Fibroblast of lung (primary cell): ENCODE measurements at regions not wholly inside any gene's neighbourhood (a gene's known extent, or its start where the extent isn't known, plus 50 kb on each side); places are given as distances from the start of the nearest gene placed in this dataset.

Experiments used
- DNase-seq, 2 donors: peaks; one replicate each; pipeline versions ENCODE4 v3.0.0 to v3.0.0-alpha.2; 2010; ENCODE audit warnings: low read depth in 2 of 2
- H2AFZ ChIP-seq: 2 replicates; pipeline ENCODE4 v1.5.1; 2012; ENCODE audit warnings: low read length, control low read depth, inconsistent platforms
- H3K27ac ChIP-seq: 2 replicates; pipeline ENCODE4 v1.5.1; 2011; ENCODE audit warnings: low read length, control low read depth; ENCODE audit not compliant: insufficient read depth
- H3K27me3 ChIP-seq: 2 replicates; pipeline ENCODE4 v1.5.1; 2011; ENCODE audit warnings: mild to moderate bottlenecking, low read length; ENCODE audit not compliant: control insufficient read depth, insufficient read depth
- H3K36me3 ChIP-seq: 2 replicates; pipeline ENCODE4 v1.5.1; 2011; ENCODE audit warnings: low read length; ENCODE audit not compliant: control insufficient read depth, insufficient read depth
- H3K4me1 ChIP-seq: 2 replicates; pipeline ENCODE4 v1.5.1; 2011; ENCODE audit warnings: low read length; ENCODE audit not compliant: control insufficient read depth, insufficient read depth; ENCODE audit errors: extremely low read depth
- H3K4me2 ChIP-seq: 2 replicates; pipeline ENCODE4 v1.5.1; 2011; ENCODE audit warnings: low read length, control low read depth; ENCODE audit not compliant: insufficient read depth; ENCODE audit errors: extremely low read depth
- H3K4me3 ChIP-seq, 4 experiments: fragments of 200-600 bp in 1 of 4; sonication (generic) in 1 of 4; replicated peaks in 1 of 4; 2 replicates each; pipeline ENCODE4 v1.5.1; 2011 to 2016; ENCODE audit warnings: low read length in 4 of 4, low read depth in 3 of 4, mild to moderate bottlenecking in 3 of 4, control low read depth in 2 of 4, inconsistent platforms in 1 of 4, mixed read lengths in 1 of 4; ENCODE audit not compliant: insufficient read depth in 1 of 4; ENCODE audit errors: control extremely low read depth in 1 of 4
- H3K79me2 ChIP-seq: 2 replicates; pipeline ENCODE4 v1.5.1; 2012; ENCODE audit warnings: mild to moderate bottlenecking, low read length, inconsistent platforms; ENCODE audit not compliant: control insufficient read depth, insufficient read depth
- H3K9ac ChIP-seq: 2 replicates; pipeline ENCODE4 v1.5.1; 2011; ENCODE audit warnings: mild to moderate bottlenecking, low read length, control low read depth; ENCODE audit not compliant: insufficient read depth
- H3K9me3 ChIP-seq: 2 replicates; pipeline ENCODE4 v1.5.1; 2012; ENCODE audit warnings: low read depth, low read length; ENCODE audit not compliant: control insufficient read depth, insufficient read depth
- H4K20me1 ChIP-seq: 2 replicates; pipeline ENCODE4 v1.5.1; 2011; ENCODE audit warnings: low read length; ENCODE audit not compliant: control insufficient read depth, insufficient read depth; ENCODE audit errors: extremely low read depth
- EZH2 ChIP-seq: IDR thresholded peaks from 2 replicates; pipeline ENCODE4 v1.5.1; 2012; ENCODE audit warnings: low read length, control low read depth, mild to moderate bottlenecking; ENCODE audit errors: missing control alignments
- TF ChIP-seq, protein P1 (sequence below), 2 donors: IDR thresholded peaks in 1 of 2; conservative IDR thresholded peaks in 1 of 2; 1 replicate in 1 of 2; 2 replicates in 1 of 2; pipeline ENCODE4 v1.5.1; 2011 to 2012; ENCODE audit warnings: low read length in 2 of 2, control low read depth in 1 of 2, inconsistent platforms in 1 of 2, low read depth in 1 of 2, mild to moderate bottlenecking in 1 of 2

DNA sequence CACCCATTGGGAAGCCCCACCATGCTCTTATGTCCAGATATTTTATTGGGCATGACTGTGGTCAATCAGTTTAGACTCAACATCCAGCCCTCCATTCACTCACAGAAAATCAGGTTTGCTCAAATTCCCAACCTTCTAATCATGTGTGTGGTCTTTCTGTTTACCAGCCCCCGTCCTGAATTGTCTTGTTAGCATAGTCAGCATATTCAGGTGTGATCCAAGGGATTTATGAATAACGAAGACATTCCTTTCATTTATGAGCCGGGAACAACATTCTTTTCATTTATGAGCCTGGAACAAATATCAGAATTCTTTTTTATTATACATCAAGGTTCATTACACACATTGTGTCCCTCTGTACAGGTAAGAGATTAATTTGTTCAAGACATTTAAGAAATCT lies 376.3 kb upstream of the POM121L12 start:
- Histone ChIP-seq H3K4me1 (no peaks in the 10 kb centered on the region), H3K79me2 (no peaks in the 10 kb centered on the region), H4K20me1 (no peaks in the 10 kb centered on the region), H2AFZ (no peak overlapping the region), H3K4me2 (no peak overlapping the region), H3K36me3 (no peaks in the 10 kb centered on the region), H3K9ac (no peak overlapping the region), H3K4me3 (no peak overlapping the region), H3K27me3 (no peaks in the 10 kb centered on the region), H3K9me3 (no peaks in the 10 kb centered on the region), H3K27ac (no peak overlapping the region)
- TF ChIP-seq, protein P1, sequence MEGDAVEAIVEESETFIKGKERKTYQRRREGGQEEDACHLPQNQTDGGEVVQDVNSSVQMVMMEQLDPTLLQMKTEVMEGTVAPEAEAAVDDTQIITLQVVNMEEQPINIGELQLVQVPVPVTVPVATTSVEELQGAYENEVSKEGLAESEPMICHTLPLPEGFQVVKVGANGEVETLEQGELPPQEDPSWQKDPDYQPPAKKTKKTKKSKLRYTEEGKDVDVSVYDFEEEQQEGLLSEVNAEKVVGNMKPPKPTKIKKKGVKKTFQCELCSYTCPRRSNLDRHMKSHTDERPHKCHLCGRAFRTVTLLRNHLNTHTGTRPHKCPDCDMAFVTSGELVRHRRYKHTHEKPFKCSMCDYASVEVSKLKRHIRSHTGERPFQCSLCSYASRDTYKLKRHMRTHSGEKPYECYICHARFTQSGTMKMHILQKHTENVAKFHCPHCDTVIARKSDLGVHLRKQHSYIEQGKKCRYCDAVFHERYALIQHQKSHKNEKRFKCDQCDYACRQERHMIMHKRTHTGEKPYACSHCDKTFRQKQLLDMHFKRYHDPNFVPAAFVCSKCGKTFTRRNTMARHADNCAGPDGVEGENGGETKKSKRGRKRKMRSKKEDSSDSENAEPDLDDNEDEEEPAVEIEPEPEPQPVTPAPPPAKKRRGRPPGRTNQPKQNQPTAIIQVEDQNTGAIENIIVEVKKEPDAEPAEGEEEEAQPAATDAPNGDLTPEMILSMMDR (conservative IDR thresholded peaks at IDR 0.05 in 1 of 2, IDR thresholded peaks at IDR 0.05 in 1 of 2; ENCODE audit: low read depth in 1 of 2, low read length in 2 of 2): no peak
- no peak for TF ChIP-seq EZH2
- DNase-seq: no peak

DNA sequence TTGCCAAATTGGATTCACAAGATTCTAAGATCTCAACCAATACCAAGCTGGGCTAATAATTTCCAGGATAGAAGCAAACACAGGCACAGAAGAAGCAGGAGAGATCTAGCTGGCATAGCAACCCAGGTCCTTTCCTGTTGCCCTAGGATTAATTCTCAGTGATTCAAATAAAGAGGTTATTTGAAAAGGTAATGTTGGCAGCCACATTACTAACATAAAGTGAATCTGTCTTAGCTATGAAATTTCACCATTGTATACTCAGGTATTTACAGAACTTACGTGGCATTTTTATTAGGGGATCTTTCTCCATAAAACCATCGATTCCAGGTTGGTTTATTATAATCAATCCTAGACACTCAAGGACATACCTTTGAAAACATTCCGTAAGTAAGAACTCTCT lies 379.3 kb upstream of the POM121L12 start:
- no peak overlapping the region for H3K4me2 ChIP-seq
- H3K4me1 ChIP-seq: no peaks in the 10 kb centered on the region
- H3K9me3 ChIP-seq: no peaks in the 10 kb centered on the region
- no peak for TF ChIP-seq EZH2
- TF ChIP-seq, protein P1 (conservative IDR thresholded peaks at IDR 0.05 in 1 of 2, IDR thresholded peaks at IDR 0.05 in 1 of 2; ENCODE audit: low read depth in 1 of 2, low read length in 2 of 2): no peak
- H4K20me1 ChIP-seq: no peaks in the 10 kb centered on the region
- H3K27me3 ChIP-seq: no peaks in the 10 kb centered on the region
- H2AFZ ChIP-seq: no peak overlapping the region
- H3K4me3 ChIP-seq: no peak overlapping the region
- H3K79me2 ChIP-seq: no peaks in the 10 kb centered on the region
- no peak overlapping the region for H3K27ac ChIP-seq
- no peaks in the 10 kb centered on the region for H3K36me3 ChIP-seq
- no peak overlapping the region for H3K9ac ChIP-seq
- no peak for DNase-seq

DNA sequence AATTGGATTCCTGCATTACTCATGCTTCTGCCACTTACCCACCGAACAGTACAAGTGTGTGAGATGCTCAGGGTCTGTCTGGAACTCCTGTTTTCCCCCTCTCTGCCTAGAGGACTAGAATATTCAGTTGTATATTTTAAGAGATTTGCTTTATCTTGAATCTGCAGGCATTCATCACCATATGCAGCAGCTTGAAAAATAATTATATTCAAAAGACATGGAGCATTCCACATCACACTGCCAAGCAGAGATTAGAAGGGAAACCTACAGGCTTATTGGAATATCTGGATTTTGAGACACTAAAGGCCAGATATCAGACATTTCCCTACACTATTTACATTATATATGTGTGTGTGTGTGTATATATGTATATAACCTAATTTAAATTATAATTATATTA lies 382.8 kb upstream of the POM121L12 start:
- H3K9ac ChIP-seq: no peak overlapping the region
- no peaks in the 10 kb centered on the region for H3K9me3 ChIP-seq
- no peak overlapping the region for H3K4me2 ChIP-seq
- no peak overlapping the region for H3K4me3 ChIP-seq
- DNase-seq: no peak
- H3K36me3 ChIP-seq: no peaks in the 10 kb centered on the region
- no peak overlapping the region for H2AFZ ChIP-seq
- H3K4me1 ChIP-seq: no peaks in the 10 kb centered on the region
- H3K79me2 ChIP-seq: no peaks in the 10 kb centered on the region
- no peaks in the 10 kb centered on the region for H4K20me1 ChIP-seq
- no peak overlapping the region for H3K27ac ChIP-seq
- TF ChIP-seq, protein P1 (conservative IDR thresholded peaks at IDR 0.05 in 1 of 2, IDR thresholded peaks at IDR 0.05 in 1 of 2; ENCODE audit: low read depth in 1 of 2, low read length in 2 of 2): no peak
- TF ChIP-seq EZH2: no peak
- H3K27me3 ChIP-seq: no peaks in the 10 kb centered on the region
